ENCODE measurements at regions not wholly inside any gene's neighbourhood (a gene's known extent, or its start where the extent isn't known, plus 50 kb on each side); places are given as distances from the start of the nearest gene placed in this dataset.
"Not testable (repeated sequence)": the region's sequence is repeated elsewhere in the genome, so short reads cannot be mapped to it uniquely, and the experiment has no call there.

GRCh38 chr7:52689912-52690311, 345.5 kb upstream of the POM121L12 start:
- no peak for DNase-seq

- no peak for DNase-seq
Observed at GRCh38 chr7:52685333-52685732, 350.1 kb upstream of the POM121L12 start.

- DNase-seq, result no peak
Observed at GRCh38 chr7:52684388-52684787, 351.0 kb upstream of the POM121L12 start.

- no peak for DNase-seq
Observed at GRCh38 chr7:52682993-52683392, 352.4 kb upstream of the POM121L12 start.

- DNase-seq, result no peak
Observed at GRCh38 chr7:52670608-52671225, 364.7 kb upstream of the POM121L12 start.

GRCh38 chr7:52669031-52669430, 366.4 kb upstream of the POM121L12 start:
- DNase-seq, result no peak

GRCh38 chr7:52668435-52668834, 367.0 kb upstream of the POM121L12 start:
- DNase-seq, result no peak

- no peak for DNase-seq
Observed at GRCh38 chr7:52659178-52659577, 376.3 kb upstream of the POM121L12 start.

- no peak for DNase-seq
Observed at GRCh38 chr7:52656098-52656497, 379.3 kb upstream of the POM121L12 start.

GRCh38 chr7:52652621-52653020, 382.8 kb upstream of the POM121L12 start:
- no peak for DNase-seq

GRCh38 chr7:52648872-52649271, 386.6 kb upstream of the POM121L12 start:
- no peak for DNase-seq

- no peak for DNase-seq
Observed at GRCh38 chr7:52647046-52647445, 388.4 kb upstream of the POM121L12 start.

- DNase-seq, result no peak
Observed at GRCh38 chr7:52639981-52640380, 395.5 kb upstream of the POM121L12 start.

GRCh38 chr7:52639126-52639525, 396.3 kb upstream of the POM121L12 start:
- no peak for DNase-seq

- no peak for DNase-seq
Observed at GRCh38 chr7:52635021-52635420, 400.4 kb upstream of the POM121L12 start.

- DNase-seq, result no peak
Observed at GRCh38 chr7:52620849-52621248, 414.6 kb upstream of the POM121L12 start.

GRCh38 chr7:52616552-52616951, 418.9 kb upstream of the POM121L12 start:
- no peak for DNase-seq

- no peak for DNase-seq
Observed at GRCh38 chr7:52615021-52615695, 420.3 kb upstream of the POM121L12 start.

- no peak for DNase-seq
Observed at GRCh38 chr7:52609511-52609910, 425.9 kb upstream of the POM121L12 start.

GRCh38 chr7:52592698-52593097, 442.7 kb upstream of the POM121L12 start:
- no peak for DNase-seq

GRCh38 chr7:52586704-52587103, 448.7 kb upstream of the POM121L12 start:
- no peak for DNase-seq

- DNase-seq, result no peak
Observed at GRCh38 chr7:52584041-52584440, 451.4 kb upstream of the POM121L12 start.

GRCh38 chr7:52573141-52573540, 462.3 kb upstream of the POM121L12 start:
- DNase-seq, result not testable (repeated sequence)

- no peak for DNase-seq
Observed at GRCh38 chr7:52571026-52571425, 464.4 kb upstream of the POM121L12 start.

- DNase-seq, result no peak
Observed at GRCh38 chr7:52569151-52569550, 466.3 kb upstream of the POM121L12 start.
